Skeletal muscle satellite cell (primary cell): ENCODE measurements at regions not wholly inside any gene's neighbourhood (a gene's known extent, or its start where the extent isn't known, plus 50 kb on each side); places are given as distances from the start of the nearest gene placed in this dataset.

ENCODE experiments used
- H3K27me3 ChIP-seq: 2 replicates; pipeline ENCODE4 v1.7.0; 2013; ENCODE audit warnings: low read length; ENCODE audit not compliant: control insufficient read depth, insufficient read depth
- H3K36me3 ChIP-seq: 2 replicates; pipeline ENCODE4 v1.7.0; 2013; ENCODE audit warnings: mild to moderate bottlenecking, control low read depth, low read length; ENCODE audit not compliant: insufficient read depth
- H3K4me1 ChIP-seq: 2 replicates; pipeline ENCODE4 v1.7.0; 2013; ENCODE audit warnings: low read length; ENCODE audit not compliant: control insufficient read depth, insufficient read depth
- H3K4me2 ChIP-seq: 2 replicates; pipeline ENCODE4 v1.7.0; 2013; ENCODE audit warnings: mild to moderate bottlenecking, low read length
- H3K4me3 ChIP-seq: 2 replicates; pipeline ENCODE4 v1.7.0; 2013; ENCODE audit warnings: low read length
- H3K9ac ChIP-seq: 2 replicates; pipeline ENCODE4 v1.7.0; 2013; ENCODE audit warnings: mild to moderate bottlenecking, low read depth, low read length, moderate library complexity
- H3K9me3 ChIP-seq: replicated peaks from 2 replicates; pipeline ENCODE4 v1.7.0; 2013; ENCODE audit warnings: mild to moderate bottlenecking, control low read depth, low read length

DNA sequence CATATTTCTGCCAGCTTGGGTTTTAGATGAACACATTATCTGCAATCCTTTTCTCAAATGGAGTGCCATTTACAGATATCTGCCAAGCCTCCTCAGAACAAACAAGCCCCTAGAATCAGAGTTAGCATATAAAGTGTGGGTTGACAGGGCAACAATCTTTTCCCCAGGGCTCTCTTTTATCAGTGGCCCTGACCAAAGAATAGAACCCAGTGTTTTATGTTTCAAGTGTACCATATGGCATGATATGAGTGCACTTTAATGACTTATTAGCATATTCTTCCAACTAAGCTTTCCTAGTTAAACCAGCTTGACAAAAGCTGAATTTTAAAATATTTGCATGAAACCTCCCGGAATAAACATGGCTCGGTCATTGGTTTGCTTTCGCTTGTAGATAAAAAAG, 57.3 kb downstream of the EVX1 start:
- H3K4me2 ChIP-seq = no peak overlapping the region
- H3K27me3 ChIP-seq = peaks cover 16% of the 10 kb centered on the region
- H3K4me1 ChIP-seq = no peaks in the 10 kb centered on the region
- H3K4me3 ChIP-seq = no peak overlapping the region
- H3K9me3 ChIP-seq = no peaks in the 10 kb centered on the region
- H3K9ac ChIP-seq = no peak overlapping the region
- H3K36me3 ChIP-seq = no peaks in the 10 kb centered on the region

- no peak overlapping the region for H3K4me3 ChIP-seq
- H3K4me1 ChIP-seq = no peaks in the 10 kb centered on the region
- no peaks in the 10 kb centered on the region for H3K9me3 ChIP-seq
- no peaks in the 10 kb centered on the region for H3K36me3 ChIP-seq
- H3K27me3 ChIP-seq = peaks cover 19% of the 10 kb centered on the region
- no peak overlapping the region for H3K4me2 ChIP-seq
- no peak overlapping the region for H3K9ac ChIP-seq
These were observed 57.8 kb downstream of the EVX1 start for GRCh38 chr7:27300421-27300820.

DNA sequence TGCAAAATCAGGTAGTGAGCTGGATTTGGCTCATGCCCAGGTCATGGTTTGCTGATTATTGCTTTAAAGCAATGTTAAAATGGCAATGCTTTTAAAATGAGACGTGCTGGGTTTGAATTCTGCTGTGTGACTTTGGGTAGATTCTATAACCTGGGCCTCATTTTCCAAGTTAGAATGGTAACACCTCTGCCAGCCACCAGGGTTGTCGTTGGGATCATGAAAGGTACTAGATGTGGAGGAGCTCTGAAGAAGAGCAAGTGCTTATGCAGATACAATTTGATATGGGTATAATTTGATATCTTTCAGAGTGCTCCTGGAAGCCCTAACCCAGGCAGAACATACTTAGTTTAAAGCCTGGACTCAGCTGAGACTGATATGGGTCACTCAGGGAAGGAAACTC, 60.0 kb downstream of the EVX1 start:
- Histone ChIP-seq H3K9ac (no peak overlapping the region), H3K36me3 (no peaks in the 10 kb centered on the region), H3K4me1 (no peaks in the 10 kb centered on the region), H3K27me3 (peaks cover 18% of the 10 kb centered on the region), H3K4me3 (no peak overlapping the region), H3K9me3 (no peaks in the 10 kb centered on the region), H3K4me2 (no peak overlapping the region)

DNA sequence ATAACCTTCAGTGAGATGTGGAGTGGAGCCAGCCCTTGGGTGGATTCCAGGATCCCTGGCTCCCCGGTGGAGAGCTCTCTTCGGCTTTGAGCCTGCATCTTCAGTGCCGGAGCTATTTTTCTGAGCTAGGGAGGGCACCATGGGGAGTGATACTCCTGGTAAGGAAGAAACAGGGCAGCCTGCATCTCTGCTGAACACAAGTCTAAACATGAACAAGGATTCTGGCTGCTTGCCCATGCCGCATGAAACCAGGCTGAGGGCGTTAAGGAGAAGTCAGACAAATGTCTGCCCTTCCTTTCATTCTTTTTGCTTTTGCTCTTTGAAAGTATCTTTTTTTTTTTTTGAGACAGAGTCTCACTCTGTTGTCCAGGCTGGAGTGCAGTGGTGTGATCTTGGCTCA, 60.4 kb downstream of the EVX1 start:
- H3K4me3 ChIP-seq = no peak overlapping the region
- no peaks in the 10 kb centered on the region for H3K36me3 ChIP-seq
- H3K9ac ChIP-seq = no peak overlapping the region
- no peaks in the 10 kb centered on the region for H3K4me1 ChIP-seq
- no peak overlapping the region for H3K4me2 ChIP-seq
- no peaks in the 10 kb centered on the region for H3K9me3 ChIP-seq
- H3K27me3 ChIP-seq = peaks cover 18% of the 10 kb centered on the region

GRCh38 chr7:27305854-27306253, 63.3 kb downstream of the EVX1 start:
- H3K9me3 ChIP-seq = no peaks in the 10 kb centered on the region
- no peaks in the 10 kb centered on the region for H3K4me1 ChIP-seq
- H3K4me2 ChIP-seq = no peak overlapping the region
- no peak overlapping the region for H3K4me3 ChIP-seq
- H3K9ac ChIP-seq = no peak overlapping the region
- H3K36me3 ChIP-seq = no peaks in the 10 kb centered on the region
- H3K27me3 ChIP-seq = peaks cover 18% of the 10 kb centered on the region

- no peaks in the 10 kb centered on the region for H3K36me3 ChIP-seq
- no peak overlapping the region for H3K9ac ChIP-seq
- H3K27me3 ChIP-seq = peaks cover 25% of the 10 kb centered on the region
- no peak overlapping the region for H3K4me2 ChIP-seq
- no peaks in the 10 kb centered on the region for H3K9me3 ChIP-seq
- no peaks in the 10 kb centered on the region for H3K4me1 ChIP-seq
- no peak overlapping the region for H3K4me3 ChIP-seq
These were observed 70.2 kb downstream of the EVX1 start for GRCh38 chr7:27312820-27313219.

- Histone ChIP-seq H3K4me1 (no peaks in the 10 kb centered on the region), H3K4me2 (no peak overlapping the region), H3K9ac (no peak overlapping the region), H3K36me3 (no peaks in the 10 kb centered on the region), H3K27me3 (peaks cover 25% of the 10 kb centered on the region), H3K4me3 (no peak overlapping the region), H3K9me3 (no peaks in the 10 kb centered on the region)
These were observed 71.5 kb downstream of the EVX1 start for GRCh38 chr7:27314111-27314510.

- peaks cover 31% of the 10 kb centered on the region for H3K27me3 ChIP-seq
- no peaks in the 10 kb centered on the region for H3K4me1 ChIP-seq
- no peaks in the 10 kb centered on the region for H3K9me3 ChIP-seq
- no peak overlapping the region for H3K4me2 ChIP-seq
- H3K4me3 ChIP-seq = no peak overlapping the region
- no peaks in the 10 kb centered on the region for H3K36me3 ChIP-seq
- no peak overlapping the region for H3K9ac ChIP-seq
These were observed 72.5 kb downstream of the EVX1 start for GRCh38 chr7:27315066-27315465.

DNA sequence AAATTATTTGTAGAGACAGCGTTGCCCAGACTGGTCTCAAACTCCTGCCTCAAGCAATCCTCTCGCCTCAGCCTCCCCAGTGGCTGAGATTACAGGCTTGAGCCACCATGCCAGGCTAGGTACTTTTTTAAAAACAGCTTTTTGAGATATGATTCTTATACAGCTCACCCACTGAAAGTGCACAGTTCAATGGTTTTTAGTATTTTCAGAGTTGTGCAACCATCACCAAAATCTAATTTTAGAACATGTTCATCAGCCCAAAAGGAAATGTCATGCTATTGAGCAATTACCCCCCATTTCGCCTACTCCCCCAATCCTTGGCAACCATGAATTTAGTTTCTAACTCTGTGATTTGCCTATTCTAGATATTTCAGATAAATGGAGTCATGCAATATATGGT, 73.7 kb downstream of the EVX1 start:
- no peaks in the 10 kb centered on the region for H3K4me1 ChIP-seq
- H3K9ac ChIP-seq = no peak overlapping the region
- H3K36me3 ChIP-seq = no peaks in the 10 kb centered on the region
- peaks cover 39% of the 10 kb centered on the region for H3K27me3 ChIP-seq
- no peak overlapping the region for H3K4me2 ChIP-seq
- no peaks in the 10 kb centered on the region for H3K9me3 ChIP-seq
- H3K4me3 ChIP-seq = no peak overlapping the region

GRCh38 chr7:27324246-27324645, 81.6 kb downstream of the EVX1 start:
- Histone ChIP-seq H3K36me3 (no peaks in the 10 kb centered on the region), H3K27me3 (peaks cover 41% of the 10 kb centered on the region), H3K4me1 (no peaks in the 10 kb centered on the region), H3K4me2 (no peak overlapping the region), H3K9ac (no peak overlapping the region), H3K4me3 (no peak overlapping the region), H3K9me3 (no peaks in the 10 kb centered on the region)

DNA sequence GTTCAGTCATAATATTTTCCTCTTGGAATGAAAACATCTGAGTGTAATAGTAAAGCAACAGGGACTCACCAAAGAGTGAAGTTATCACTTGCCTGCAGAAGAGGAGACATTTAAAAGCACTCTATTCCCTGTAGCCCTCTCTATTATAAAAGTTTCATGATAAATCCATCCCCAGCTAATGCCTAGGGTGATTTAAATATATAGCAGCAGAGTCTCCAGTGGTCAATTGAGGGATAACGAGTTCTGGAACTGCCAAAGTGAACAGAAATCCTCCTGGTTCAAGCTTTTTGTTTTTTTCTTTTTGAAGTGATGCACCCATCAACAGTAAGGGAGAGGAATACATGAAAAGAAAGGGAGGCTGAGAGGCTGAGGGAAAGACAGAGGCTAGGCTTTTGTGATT, 87.3 kb downstream of the EVX1 start:
- Histone ChIP-seq H3K9ac (no peak overlapping the region), H3K4me2 (no peak overlapping the region), H3K4me3 (no peak overlapping the region), H3K4me1 (no peaks in the 10 kb centered on the region), H3K36me3 (no peaks in the 10 kb centered on the region), H3K27me3 (peaks cover 26% of the 10 kb centered on the region), H3K9me3 (no peaks in the 10 kb centered on the region)

GRCh38 chr7:27339478-27339877, 96.9 kb downstream of the EVX1 start:
- Histone ChIP-seq H3K4me1 (no peaks in the 10 kb centered on the region), H3K9ac (no peak overlapping the region), H3K4me2 (no peak overlapping the region), H3K36me3 (no peaks in the 10 kb centered on the region), H3K4me3 (no peak overlapping the region), H3K9me3 (no peaks in the 10 kb centered on the region), H3K27me3 (no peaks in the 10 kb centered on the region)
